ENCODE measurements at regions not wholly inside any gene's neighbourhood (a gene's known extent, or its start where the extent isn't known, plus 50 kb on each side); places are given as distances from the start of the nearest gene placed in this dataset.
"Not testable (repeated sequence)": the region's sequence is repeated elsewhere in the genome, so short reads cannot be mapped to it uniquely, and the experiment has no call there.

DNA sequence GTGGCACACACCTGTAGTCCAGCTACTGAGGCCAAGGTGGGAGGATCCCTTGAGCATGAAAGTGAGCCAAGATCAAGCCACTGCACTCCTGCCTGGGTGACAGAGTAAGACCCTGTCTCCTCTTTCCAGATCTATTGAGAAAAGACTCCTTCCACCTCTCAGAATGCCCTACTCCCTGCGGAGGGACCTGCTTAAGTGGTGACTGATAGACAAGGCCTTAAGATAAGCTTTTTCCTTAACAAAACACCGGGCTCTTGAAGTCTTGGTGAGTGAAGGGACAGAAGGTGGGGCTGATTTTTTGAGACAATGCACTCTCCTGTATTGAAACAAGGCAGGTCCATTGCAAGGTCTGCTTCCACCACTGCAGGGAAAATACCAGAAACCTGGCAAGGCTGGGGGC lies 338.4 kb upstream of the FRG2C start:
- TF ChIP-seq, protein P1, sequence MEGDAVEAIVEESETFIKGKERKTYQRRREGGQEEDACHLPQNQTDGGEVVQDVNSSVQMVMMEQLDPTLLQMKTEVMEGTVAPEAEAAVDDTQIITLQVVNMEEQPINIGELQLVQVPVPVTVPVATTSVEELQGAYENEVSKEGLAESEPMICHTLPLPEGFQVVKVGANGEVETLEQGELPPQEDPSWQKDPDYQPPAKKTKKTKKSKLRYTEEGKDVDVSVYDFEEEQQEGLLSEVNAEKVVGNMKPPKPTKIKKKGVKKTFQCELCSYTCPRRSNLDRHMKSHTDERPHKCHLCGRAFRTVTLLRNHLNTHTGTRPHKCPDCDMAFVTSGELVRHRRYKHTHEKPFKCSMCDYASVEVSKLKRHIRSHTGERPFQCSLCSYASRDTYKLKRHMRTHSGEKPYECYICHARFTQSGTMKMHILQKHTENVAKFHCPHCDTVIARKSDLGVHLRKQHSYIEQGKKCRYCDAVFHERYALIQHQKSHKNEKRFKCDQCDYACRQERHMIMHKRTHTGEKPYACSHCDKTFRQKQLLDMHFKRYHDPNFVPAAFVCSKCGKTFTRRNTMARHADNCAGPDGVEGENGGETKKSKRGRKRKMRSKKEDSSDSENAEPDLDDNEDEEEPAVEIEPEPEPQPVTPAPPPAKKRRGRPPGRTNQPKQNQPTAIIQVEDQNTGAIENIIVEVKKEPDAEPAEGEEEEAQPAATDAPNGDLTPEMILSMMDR (IDR thresholded peaks at IDR 0.05; ENCODE audit: low read depth, low read length, missing control alignments): no peak
- in situ Hi-C loops (cut with HindIII; ENCODE audit: low pct_ligation_motif_present, low sequenced_read_pairs): no loop called here

DNA sequence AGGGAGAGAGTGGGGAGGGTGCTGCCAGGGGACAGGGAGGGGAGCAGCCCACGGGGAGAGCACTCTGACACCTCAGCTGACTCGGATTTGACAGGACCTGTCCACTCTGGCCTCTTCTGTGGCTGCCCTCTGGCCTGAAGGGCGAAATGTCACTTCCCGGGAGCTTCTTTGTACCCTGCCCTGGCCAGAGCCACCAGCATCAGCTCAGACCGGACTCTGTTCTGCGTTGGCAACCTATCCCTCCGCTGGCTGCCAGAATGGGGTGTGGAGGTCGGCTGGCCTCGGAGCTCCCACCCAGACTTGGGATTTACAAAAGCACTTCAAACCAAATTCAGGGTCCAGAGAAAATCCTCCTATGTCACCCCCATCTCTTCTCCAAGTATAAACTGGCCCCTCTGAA lies 336.7 kb upstream of the FRG2C start:
- Histone ChIP-seq H3K27me3 (replicated peaks) (no peaks in the 10 kb centered on the region), H3K36me3 (replicated peaks) (no peaks in the 10 kb centered on the region), H3K4me3 (ENCODE audit: low read depth, low read length) (no peak overlapping the region), H3K27ac (no peak overlapping the region)
- in situ Hi-C loops (cut with HindIII; ENCODE audit: low pct_ligation_motif_present, low sequenced_read_pairs): no loop called here
- TF ChIP-seq, protein P1 (IDR thresholded peaks at IDR 0.05; ENCODE audit: low read depth, low read length, missing control alignments): no peak
- no peak for DNase-seq

More for the DNA sequence above, 338.4 kb upstream of the FRG2C start:
- Histone ChIP-seq H3K36me3 (replicated peaks) (no peaks in the 10 kb centered on the region), H3K27me3 (replicated peaks) (no peaks in the 10 kb centered on the region), H3K27ac (no peak overlapping the region), H3K4me3 (ENCODE audit: low read depth, low read length) (no peak overlapping the region)
- DNase-seq: no peak

DNA sequence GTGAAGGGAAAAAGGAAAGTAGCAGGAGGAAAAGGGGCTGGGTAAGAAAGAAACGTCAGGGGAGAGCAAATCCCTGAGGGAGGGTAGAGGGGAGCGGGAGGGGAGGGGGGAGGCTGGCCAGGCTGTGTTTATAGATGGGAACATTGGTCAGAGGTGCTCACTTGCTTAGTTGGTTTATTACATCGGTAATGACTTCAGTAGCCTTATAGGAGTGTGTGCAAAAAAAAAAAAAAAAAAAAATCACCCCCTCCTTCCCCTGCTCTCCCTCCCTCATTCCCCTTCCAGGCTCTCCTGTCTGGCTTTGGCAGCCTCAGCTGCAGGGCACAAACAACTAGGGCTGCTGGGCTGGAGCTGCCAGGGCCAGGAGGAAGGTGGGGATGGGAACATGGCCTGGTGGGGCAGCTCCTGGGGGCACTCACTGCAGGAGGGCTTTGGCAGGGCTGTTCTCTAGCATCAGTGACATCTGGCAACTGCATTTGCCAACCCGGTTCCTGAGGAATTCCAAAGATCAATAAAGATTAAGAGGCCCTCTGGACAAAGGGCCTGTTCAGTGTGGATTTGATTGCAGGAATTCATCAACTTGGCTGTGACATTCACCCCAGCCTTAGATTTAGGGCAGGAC lies 334.5 kb upstream of the FRG2C start:
- TF ChIP-seq, protein P1 (IDR thresholded peaks at IDR 0.05; ENCODE audit: low read depth, low read length, missing control alignments): no peak
- Histone ChIP-seq H3K27ac (no peak overlapping the region), H3K36me3 (replicated peaks) (no peaks in the 10 kb centered on the region), H3K4me3 (ENCODE audit: low read depth, low read length) (no peak overlapping the region), H3K27me3 (replicated peaks) (no peaks in the 10 kb centered on the region)
- no peak for DNase-seq
- in situ Hi-C loops (cut with HindIII; ENCODE audit: low pct_ligation_motif_present, low sequenced_read_pairs): no loop called here

DNA sequence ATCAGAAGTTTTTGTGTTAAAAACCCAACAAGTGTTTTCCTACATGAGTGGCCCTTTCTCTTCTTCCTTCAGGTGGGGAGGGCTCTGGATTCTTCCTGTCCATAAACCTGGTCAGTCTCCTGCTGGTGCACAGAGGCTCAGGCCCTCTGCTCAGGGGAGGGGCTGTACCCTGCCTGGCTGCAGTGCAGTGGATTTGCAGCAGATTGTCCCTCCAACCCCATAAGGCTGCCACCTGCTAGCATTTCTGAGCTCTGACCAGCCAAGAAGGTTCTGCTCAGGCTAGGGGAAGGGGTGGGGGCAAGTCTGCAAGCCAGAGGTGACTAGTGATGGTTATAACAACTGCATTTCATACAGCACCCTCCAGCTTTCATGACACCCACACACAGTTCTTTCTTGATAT lies 333.7 kb upstream of the FRG2C start:
- DNase-seq; H3K36me3 ChIP-seq (replicated peaks); in situ Hi-C loops (cut with HindIII; ENCODE audit: low pct_ligation_motif_present, low sequenced_read_pairs); H3K4me3 ChIP-seq (ENCODE audit: low read depth, low read length); H3K27me3 ChIP-seq (replicated peaks); H3K27ac ChIP-seq: not testable (repeated sequence)

DNA sequence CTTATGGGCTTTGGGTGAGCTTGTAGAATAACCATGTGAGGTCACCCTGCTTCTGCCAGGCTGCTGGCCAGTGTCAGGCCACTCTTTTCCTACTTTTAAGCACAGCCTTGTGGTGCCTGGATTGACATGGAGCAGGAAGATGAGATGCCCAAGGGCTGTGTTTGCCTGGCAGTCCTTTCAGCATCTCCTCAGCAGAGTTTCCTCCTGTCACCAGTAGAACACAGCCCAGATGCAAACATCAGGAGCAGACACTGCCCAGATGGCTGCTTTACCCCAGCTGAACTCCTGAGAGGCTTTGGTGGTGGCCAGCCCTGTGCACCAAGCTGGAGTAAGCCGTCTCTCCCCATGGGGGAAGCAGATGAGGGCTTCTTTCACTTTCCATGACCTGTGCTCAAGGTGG lies 332.0 kb upstream of the FRG2C start:
- H3K36me3 ChIP-seq (replicated peaks); H3K27ac ChIP-seq; H3K27me3 ChIP-seq (replicated peaks); H3K4me3 ChIP-seq (ENCODE audit: low read depth, low read length); DNase-seq; in situ Hi-C loops (cut with HindIII; ENCODE audit: low pct_ligation_motif_present, low sequenced_read_pairs): not testable (repeated sequence)

DNA sequence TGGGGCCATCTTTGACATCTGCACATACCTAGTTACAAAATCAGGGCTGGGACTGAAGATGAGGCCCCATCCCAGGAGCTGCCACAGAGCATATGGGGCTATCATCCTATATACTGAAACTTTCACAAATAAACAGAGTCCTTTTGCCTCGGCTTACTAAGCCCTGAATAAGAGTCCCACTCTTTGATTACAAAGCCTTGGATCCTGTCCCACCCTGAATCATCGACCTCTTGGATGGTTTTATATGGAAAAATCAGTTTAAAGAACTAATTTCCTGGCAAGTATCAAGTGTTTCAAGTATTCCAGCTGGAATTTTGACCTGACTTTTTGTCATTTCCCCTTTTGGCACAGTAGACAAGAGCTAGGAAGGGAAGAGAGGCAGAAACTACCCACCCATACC lies 331.3 kb upstream of the FRG2C start:
- in situ Hi-C loops (cut with HindIII; ENCODE audit: low pct_ligation_motif_present, low sequenced_read_pairs): no loop called here
- DNase-seq: no peak
- H3K36me3 ChIP-seq (replicated peaks): no peaks in the 10 kb centered on the region
- H3K4me3 ChIP-seq (ENCODE audit: low read depth, low read length): no peak overlapping the region
- TF ChIP-seq, protein P1 (IDR thresholded peaks at IDR 0.05; ENCODE audit: low read depth, low read length, missing control alignments): no peak
- H3K27ac ChIP-seq: no peak overlapping the region
- H3K27me3 ChIP-seq (replicated peaks): no peaks in the 10 kb centered on the region

DNA sequence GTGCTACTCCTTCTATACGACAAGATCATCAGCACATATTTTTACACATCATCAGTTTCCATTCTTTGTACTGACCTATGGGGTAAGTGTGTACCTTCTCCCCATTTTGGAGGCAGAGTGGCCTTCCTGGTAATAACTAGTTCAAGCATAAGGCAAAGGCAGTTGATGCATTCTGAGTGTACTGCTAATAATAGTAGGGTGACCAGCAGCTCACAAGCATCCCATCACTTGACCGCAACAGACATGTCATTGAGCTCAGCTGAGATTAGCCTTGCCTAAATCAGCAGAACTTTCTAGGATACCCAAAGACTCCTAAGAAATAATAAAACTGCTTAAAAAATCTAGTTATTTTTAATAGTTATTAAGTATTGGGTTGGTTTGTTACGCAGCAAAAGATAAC lies 329.8 kb upstream of the FRG2C start:
- TF ChIP-seq, protein P1 (IDR thresholded peaks at IDR 0.05; ENCODE audit: low read depth, low read length, missing control alignments): no peak
- Histone ChIP-seq H3K36me3 (replicated peaks) (no peaks in the 10 kb centered on the region), H3K4me3 (ENCODE audit: low read depth, low read length) (no peak overlapping the region), H3K27me3 (replicated peaks) (no peaks in the 10 kb centered on the region), H3K27ac (no peak overlapping the region)
- in situ Hi-C loops (cut with HindIII; ENCODE audit: low pct_ligation_motif_present, low sequenced_read_pairs): no loop called here
- DNase-seq: no peak

Measured in brain microvascular endothelial cell (primary cell).